Activated T-helper 2 cell treated with anti-CD3 and anti-CD28 coated beads, Interferon-gamma antibody, Interleukin-2, Interleukin-4, amounts not matched to agents 10 μg/mL and 5 μg/mL and 100 μg/mL, durations not matched to agents 14 hours and 24 hours and 36 hours (primary cell): ENCODE measurements at regions not wholly inside any gene's neighbourhood (a gene's known extent, or its start where the extent isn't known, plus 50 kb on each side); places are given as distances from the start of the nearest gene placed in this dataset.

ENCODE experiments used
- DNase-seq: peaks from one replicate; pipeline ENCODE4 v3.0.0; 2021; ENCODE audit warnings: low spot score
- H3K27ac Mint-ChIP-seq: one replicate; pipeline ENCODE4 v1.8.0; 2021; ENCODE audit warnings: mixed read lengths
- H3K27me3 Mint-ChIP-seq: one replicate; pipeline ENCODE4 v1.8.0; 2021; ENCODE audit warnings: low read depth, mixed read lengths
- H3K36me3 Mint-ChIP-seq: one replicate; pipeline ENCODE4 v1.8.0; 2021; ENCODE audit warnings: low read depth, mixed read lengths
- H3K4me1 Mint-ChIP-seq: one replicate; pipeline ENCODE4 v1.8.0; 2021; ENCODE audit warnings: low read depth, mixed read lengths
- H3K4me3 Mint-ChIP-seq: one replicate; pipeline ENCODE4 v1.8.0; 2021; ENCODE audit warnings: low read depth, mild to moderate bottlenecking, moderate library complexity, mixed read lengths
- H3K9me3 Mint-ChIP-seq: one replicate; pipeline ENCODE4 v1.8.0; 2021; ENCODE audit warnings: mixed read lengths
- intact Hi-C: fragments of 100-400 bp; cut with micrococcal nuclease; formaldehyde crosslinking; loops from one replicate; pipeline ENCODE4 v1.15.1; 2023

GRCh38 chr13:68993154-68993553 is 1114.5 kb upstream of the ATXN8OS start:
- Mint-ChIP-seq H3K9me3 (peaks cover 23% of the 10 kb centered on the region), H3K4me3 (no peak overlapping the region), H3K36me3 (no peaks in the 10 kb centered on the region), H3K27me3 (no peaks in the 10 kb centered on the region), H3K27ac (no peak overlapping the region), H3K4me1 (no peaks in the 10 kb centered on the region)
- intact Hi-C loops = no loop called here
- no peak for DNase-seq

- Mint-ChIP-seq H3K27ac (no peak overlapping the region), H3K9me3 (peaks cover 29% of the 10 kb centered on the region), H3K4me3 (no peak overlapping the region), H3K36me3 (no peaks in the 10 kb centered on the region), H3K27me3 (no peaks in the 10 kb centered on the region), H3K4me1 (no peaks in the 10 kb centered on the region)
- intact Hi-C loops = no loop called here
- DNase-seq = no peak
Measured at GRCh38 chr13:68988176-68988575, 1119.5 kb upstream of the ATXN8OS start.

GRCh38 chr13:68987585-68987984 is 1120.0 kb upstream of the ATXN8OS start:
- no peak overlapping the region for H3K27ac Mint-ChIP-seq
- no peaks in the 10 kb centered on the region for H3K4me1 Mint-ChIP-seq
- intact Hi-C loops = no loop called here
- H3K27me3 Mint-ChIP-seq = no peaks in the 10 kb centered on the region
- no peak for DNase-seq
- H3K9me3 Mint-ChIP-seq = peaks cover 28% of the 10 kb centered on the region
- H3K36me3 Mint-ChIP-seq = no peaks in the 10 kb centered on the region
- no peak overlapping the region for H3K4me3 Mint-ChIP-seq

- Mint-ChIP-seq H3K27me3 (no peaks in the 10 kb centered on the region), H3K9me3 (peaks cover 38% of the 10 kb centered on the region), H3K27ac (no peak overlapping the region), H3K4me1 (no peaks in the 10 kb centered on the region), H3K4me3 (no peak overlapping the region), H3K36me3 (no peaks in the 10 kb centered on the region)
- DNase-seq = no peak
- intact Hi-C loops = no loop called here
Measured at GRCh38 chr13:68984688-68985319, 1122.8 kb upstream of the ATXN8OS start.

GRCh38 chr13:68982961-68983619 is 1124.5 kb upstream of the ATXN8OS start:
- Mint-ChIP-seq H3K27me3 (no peaks in the 10 kb centered on the region), H3K9me3 (peaks cover 52% of the 10 kb centered on the region)

GRCh38 chr13:68976287-68976686 is 1131.3 kb upstream of the ATXN8OS start:
- no peak for DNase-seq
- Mint-ChIP-seq H3K9me3 (peaks cover 37% of the 10 kb centered on the region), H3K36me3 (no peaks in the 10 kb centered on the region), H3K27ac (no peak overlapping the region), H3K27me3 (no peaks in the 10 kb centered on the region), H3K4me1 (no peaks in the 10 kb centered on the region), H3K4me3 (no peak overlapping the region)
- intact Hi-C loops = no loop called here

More at GRCh38 chr13:68982961-68983619, 1124.5 kb upstream of the ATXN8OS start:
- no peaks in the 10 kb centered on the region for H3K36me3 Mint-ChIP-seq
- H3K4me3 Mint-ChIP-seq = no peak overlapping the region
- no peak for DNase-seq
- intact Hi-C loops = no loop called here
- H3K27ac Mint-ChIP-seq = no peak overlapping the region
- no peaks in the 10 kb centered on the region for H3K4me1 Mint-ChIP-seq

- Mint-ChIP-seq H3K4me3 (no peak overlapping the region), H3K27ac (no peak overlapping the region), H3K9me3 (peaks cover 16% of the 10 kb centered on the region), H3K27me3 (no peaks in the 10 kb centered on the region), H3K36me3 (no peaks in the 10 kb centered on the region), H3K4me1 (no peaks in the 10 kb centered on the region)
- intact Hi-C loops = no loop called here
- no peak for DNase-seq
Measured at GRCh38 chr13:68970532-68970931, 1137.1 kb upstream of the ATXN8OS start.

- Mint-ChIP-seq H3K27ac (no peak overlapping the region), H3K27me3 (no peaks in the 10 kb centered on the region), H3K4me1 (no peaks in the 10 kb centered on the region), H3K36me3 (no peaks in the 10 kb centered on the region), H3K9me3 (peaks cover 61% of the 10 kb centered on the region), H3K4me3 (no peak overlapping the region)
- no peak for DNase-seq
- intact Hi-C loops = no loop called here
Measured at GRCh38 chr13:68948586-68948985, 1159.0 kb upstream of the ATXN8OS start.

- H3K9me3 Mint-ChIP-seq = peaks cover 65% of the 10 kb centered on the region
- intact Hi-C loops = no loop called here
- DNase-seq = no peak
- no peaks in the 10 kb centered on the region for H3K27me3 Mint-ChIP-seq
- H3K27ac Mint-ChIP-seq = no peak overlapping the region
- no peak overlapping the region for H3K4me3 Mint-ChIP-seq
- H3K36me3 Mint-ChIP-seq = no peaks in the 10 kb centered on the region
- H3K4me1 Mint-ChIP-seq = no peaks in the 10 kb centered on the region
Measured at GRCh38 chr13:68944272-68944671, 1163.4 kb upstream of the ATXN8OS start.

- Mint-ChIP-seq H3K9me3 (peaks cover 61% of the 10 kb centered on the region), H3K4me1 (no peaks in the 10 kb centered on the region), H3K4me3 (no peak overlapping the region), H3K27me3 (no peaks in the 10 kb centered on the region), H3K27ac (no peak overlapping the region), H3K36me3 (no peaks in the 10 kb centered on the region)
- intact Hi-C loops = no loop called here
- DNase-seq = no peak
Measured at GRCh38 chr13:68940049-68940448, 1167.6 kb upstream of the ATXN8OS start.

GRCh38 chr13:68938639-68939038 is 1169.0 kb upstream of the ATXN8OS start:
- Mint-ChIP-seq H3K27ac (no peak overlapping the region), H3K36me3 (no peaks in the 10 kb centered on the region)

GRCh38 chr13:68929075-68929745 is 1178.4 kb upstream of the ATXN8OS start:
- no peak for DNase-seq
- Mint-ChIP-seq H3K27ac (no peak overlapping the region), H3K9me3 (peaks cover 23% of the 10 kb centered on the region), H3K36me3 (no peaks in the 10 kb centered on the region), H3K4me3 (no peak overlapping the region), H3K4me1 (no peaks in the 10 kb centered on the region), H3K27me3 (no peaks in the 10 kb centered on the region)
- intact Hi-C loops = no loop called here

More at GRCh38 chr13:68938639-68939038, 1169.0 kb upstream of the ATXN8OS start:
- no peak overlapping the region for H3K4me3 Mint-ChIP-seq
- intact Hi-C loops = no loop called here
- H3K9me3 Mint-ChIP-seq = peaks cover 60% of the 10 kb centered on the region
- H3K4me1 Mint-ChIP-seq = no peaks in the 10 kb centered on the region
- DNase-seq = no peak
- H3K27me3 Mint-ChIP-seq = no peaks in the 10 kb centered on the region

- no peaks in the 10 kb centered on the region for H3K4me1 Mint-ChIP-seq
- H3K9me3 Mint-ChIP-seq = peaks cover 28% of the 10 kb centered on the region
- intact Hi-C loops = no loop called here
- H3K4me3 Mint-ChIP-seq = no peak overlapping the region
- H3K27ac Mint-ChIP-seq = no peak overlapping the region
- no peaks in the 10 kb centered on the region for H3K36me3 Mint-ChIP-seq
- no peaks in the 10 kb centered on the region for H3K27me3 Mint-ChIP-seq
- DNase-seq = no peak
Measured at GRCh38 chr13:68927387-68928026, 1180.1 kb upstream of the ATXN8OS start.
